ENCODE measurements at regions not wholly inside any gene's neighbourhood (a gene's known extent, or its start where the extent isn't known, plus 50 kb on each side); places are given as distances from the start of the nearest gene placed in this dataset.

DNA sequence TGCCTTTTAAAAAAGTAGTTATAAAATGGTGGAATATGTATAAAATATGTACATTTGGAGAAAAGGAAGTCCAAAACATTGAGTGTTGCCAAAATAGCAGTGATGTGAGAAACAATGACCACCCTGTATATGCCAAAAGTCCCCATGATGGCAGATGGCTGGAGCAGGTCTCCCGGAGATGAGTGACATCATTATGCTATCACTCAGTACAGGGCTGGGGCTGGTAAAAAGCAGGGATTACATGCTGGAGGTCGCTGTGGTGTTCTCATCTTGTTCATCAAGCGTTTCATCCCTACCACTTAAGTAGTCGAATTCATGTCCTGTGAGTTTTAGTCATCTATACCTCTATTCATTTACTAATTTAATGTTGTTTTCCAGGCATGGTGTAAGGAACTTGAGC lies 315.3 kb upstream of the SLC35B3 start:
- Mint-ChIP-seq H3K4me1 (no peaks in the 10 kb centered on the region), H3K27me3 (no peaks in the 10 kb centered on the region), H3K36me3 (no peaks in the 10 kb centered on the region), H3K27ac (no peak overlapping the region), H3K4me3 (no peak overlapping the region), H3K9me3 (no peaks in the 10 kb centered on the region)
- DNase-seq (no peak), ATAC-seq (ENCODE audit: low read depth) (no peak)
- POLR2A ChIA-PET: no interaction called here

- H3K4me3 Mint-ChIP-seq: no peak overlapping the region
- no peaks in the 10 kb centered on the region for H3K36me3 Mint-ChIP-seq
- no peaks in the 10 kb centered on the region for H3K4me1 Mint-ChIP-seq
- no peaks in the 10 kb centered on the region for H3K27me3 Mint-ChIP-seq
- no peaks in the 10 kb centered on the region for H3K9me3 Mint-ChIP-seq
- ATAC-seq (ENCODE audit: low read depth) (no peak), DNase-seq (no peak)
- POLR2A ChIA-PET: no interaction called here
- no peak overlapping the region for H3K27ac Mint-ChIP-seq
Observed at GRCh38 chr6:8749465-8749864, 314.1 kb upstream of the SLC35B3 start.

DNA sequence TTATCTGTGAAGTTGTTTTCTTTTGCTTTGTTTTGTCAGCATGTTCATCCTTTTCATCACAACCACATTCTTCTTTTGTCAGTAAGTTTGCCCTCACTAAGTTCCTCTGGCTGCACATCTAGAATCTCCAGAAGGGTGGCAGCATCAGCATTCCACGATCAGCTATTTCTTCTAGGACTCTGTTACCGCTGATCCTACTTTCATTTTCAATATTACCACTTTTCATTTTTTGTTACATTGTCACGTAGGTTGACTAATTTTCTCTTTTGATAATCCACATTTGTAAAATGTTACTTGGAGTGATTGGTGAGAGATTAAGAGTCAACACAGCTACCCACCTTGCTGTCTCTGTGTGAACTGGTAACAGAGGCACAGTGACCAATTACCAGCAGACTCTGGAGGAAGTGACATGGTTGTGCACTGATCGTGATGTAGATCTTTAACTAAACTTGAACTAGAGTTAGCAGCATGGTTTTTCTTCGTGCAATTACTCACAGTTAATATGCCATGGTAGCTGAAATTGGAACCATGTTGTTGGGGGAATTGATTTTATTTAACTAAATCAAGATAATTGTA lies 307.9 kb upstream of the SLC35B3 start:
- no peaks in the 10 kb centered on the region for H3K36me3 Mint-ChIP-seq
- peaks cover 3% of the 10 kb centered on the region for H3K9me3 Mint-ChIP-seq
- H3K4me3 Mint-ChIP-seq: peak overlapping the region; percentile 81
- H3K4me1 Mint-ChIP-seq: peaks cover 7% of the 10 kb centered on the region
- H3K27ac Mint-ChIP-seq: peak overlapping the region; percentile 27
- DNase-seq: no peak
- ATAC-seq (ENCODE audit: low read depth): peak; percentile 65
- POLR2A ChIA-PET: no interaction called here
- no peaks in the 10 kb centered on the region for H3K27me3 Mint-ChIP-seq

DNA sequence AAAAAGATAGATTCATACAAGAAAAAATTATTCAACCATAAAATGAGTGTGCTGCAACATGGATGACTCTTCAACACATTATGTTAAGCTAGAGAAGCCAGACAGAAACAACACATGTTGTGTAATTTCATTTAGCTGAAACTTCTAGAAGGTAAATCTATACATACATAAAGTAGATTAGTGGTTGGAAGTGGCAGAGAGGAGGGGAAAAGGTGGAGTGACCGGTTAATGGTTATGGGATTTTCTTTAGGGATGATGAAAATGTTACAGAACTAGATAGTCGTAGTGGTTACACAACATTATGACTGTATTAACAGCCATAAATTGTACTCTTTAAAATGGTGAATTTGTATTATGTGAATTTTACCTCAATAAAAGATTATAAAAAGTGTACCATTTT lies 304.1 kb upstream of the SLC35B3 start:
- H3K9me3 Mint-ChIP-seq: peaks cover 3% of the 10 kb centered on the region
- POLR2A ChIA-PET: no interaction called here
- H3K4me3 Mint-ChIP-seq: no peak overlapping the region
- ATAC-seq (ENCODE audit: low read depth) (no peak), DNase-seq (no peak)
- peaks cover 2% of the 10 kb centered on the region for H3K27me3 Mint-ChIP-seq
- H3K36me3 Mint-ChIP-seq: no peaks in the 10 kb centered on the region
- H3K4me1 Mint-ChIP-seq: peaks cover 7% of the 10 kb centered on the region
- H3K27ac Mint-ChIP-seq: no peak overlapping the region

- ATAC-seq (ENCODE audit: low read depth) (no peak), DNase-seq (no peak)
- H3K27me3 Mint-ChIP-seq: peaks cover 2% of the 10 kb centered on the region
- no peak overlapping the region for H3K27ac Mint-ChIP-seq
- no peaks in the 10 kb centered on the region for H3K36me3 Mint-ChIP-seq
- peaks cover 7% of the 10 kb centered on the region for H3K4me1 Mint-ChIP-seq
- no peak overlapping the region for H3K4me3 Mint-ChIP-seq
- POLR2A ChIA-PET: no interaction called here
- peaks cover 3% of the 10 kb centered on the region for H3K9me3 Mint-ChIP-seq
Observed at GRCh38 chr6:8738951-8739350, 303.6 kb upstream of the SLC35B3 start.

DNA sequence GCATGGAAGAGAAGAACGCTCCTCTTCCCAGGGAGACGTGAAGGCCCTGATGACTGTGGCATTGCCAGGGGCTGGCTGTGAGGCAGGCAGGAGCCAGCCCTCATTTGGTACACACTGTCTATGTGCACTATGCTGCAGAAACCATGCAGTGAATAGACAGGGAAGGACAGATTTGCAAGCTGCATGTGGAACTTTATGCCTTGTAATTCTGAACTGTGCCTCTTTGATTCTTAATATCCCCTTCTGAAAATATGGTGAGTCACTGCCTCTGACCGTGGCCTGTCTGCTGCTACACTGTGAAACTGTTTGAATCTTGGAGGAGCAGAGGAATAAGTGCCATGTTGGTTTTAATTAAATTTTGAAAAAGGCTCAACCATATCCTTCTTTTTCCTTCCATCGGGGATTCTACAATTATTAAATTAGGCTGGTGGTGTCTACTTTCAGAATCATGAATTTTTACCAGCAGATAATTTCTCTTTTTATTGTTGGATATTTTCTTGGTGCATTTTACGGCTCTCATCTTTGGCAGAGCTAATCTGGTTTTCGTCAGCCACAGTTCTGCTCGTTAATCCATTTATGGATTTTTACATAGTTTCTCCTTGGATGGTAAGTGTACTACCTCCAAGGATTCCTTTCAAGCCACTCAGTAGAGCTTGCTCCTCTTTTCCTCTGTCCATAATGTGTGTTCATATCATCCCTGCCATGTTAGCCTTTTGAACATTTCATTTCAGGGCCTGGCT lies 301.0 kb upstream of the SLC35B3 start:
- Mint-ChIP-seq H3K4me1 (peaks cover 4% of the 10 kb centered on the region), H3K27me3 (peaks cover 2% of the 10 kb centered on the region), H3K4me3 (no peak overlapping the region), H3K27ac (no peak overlapping the region), H3K9me3 (no peaks in the 10 kb centered on the region), H3K36me3 (no peaks in the 10 kb centered on the region)
- POLR2A ChIA-PET: interaction anchor here (0.6 kb wide), 1 partner anchor 1554 kb away, joined by 3 read pairs; no protein-coding TSS in a partner anchor
- no peak for ATAC-seq (ENCODE audit: low read depth)
- no peak for DNase-seq

- DNase-seq: no peak
- Mint-ChIP-seq H3K27me3 (peaks cover 2% of the 10 kb centered on the region), H3K36me3 (no peaks in the 10 kb centered on the region), H3K27ac (no peak overlapping the region), H3K4me3 (no peak overlapping the region), H3K9me3 (no peaks in the 10 kb centered on the region), H3K4me1 (peaks cover 4% of the 10 kb centered on the region)
- ATAC-seq (ENCODE audit: low read depth): no peak
- POLR2A ChIA-PET: no interaction called here
Observed at GRCh38 chr6:8733879-8734278, 298.5 kb upstream of the SLC35B3 start.

GRCh38 chr6:8731874-8732273 lies 296.5 kb upstream of the SLC35B3 start:
- POLR2A ChIA-PET: no interaction called here
- no peaks in the 10 kb centered on the region for H3K36me3 Mint-ChIP-seq
- H3K9me3 Mint-ChIP-seq: no peaks in the 10 kb centered on the region
- H3K27ac Mint-ChIP-seq: no peak overlapping the region
- no peak overlapping the region for H3K4me3 Mint-ChIP-seq
- H3K4me1 Mint-ChIP-seq: peaks cover 4% of the 10 kb centered on the region
- ATAC-seq (ENCODE audit: low read depth) (no peak), DNase-seq (no peak)
- H3K27me3 Mint-ChIP-seq: peaks cover 2% of the 10 kb centered on the region

GRCh38 chr6:8710668-8711431 lies 275.5 kb upstream of the SLC35B3 start:
- DNase-seq (no peak), ATAC-seq (ENCODE audit: low read depth) (no peak)
- H3K4me3 Mint-ChIP-seq: no peak overlapping the region
- no peaks in the 10 kb centered on the region for H3K36me3 Mint-ChIP-seq
- POLR2A ChIA-PET: no interaction called here
- H3K27me3 Mint-ChIP-seq: peaks cover 6% of the 10 kb centered on the region
- H3K27ac Mint-ChIP-seq: no peak overlapping the region
- H3K4me1 Mint-ChIP-seq: no peaks in the 10 kb centered on the region
- no peaks in the 10 kb centered on the region for H3K9me3 Mint-ChIP-seq

- ATAC-seq (ENCODE audit: low read depth) (no peak), DNase-seq (no peak)
- Mint-ChIP-seq H3K36me3 (no peaks in the 10 kb centered on the region), H3K27ac (no peak overlapping the region), H3K4me1 (no peaks in the 10 kb centered on the region), H3K9me3 (no peaks in the 10 kb centered on the region), H3K27me3 (peaks cover 5% of the 10 kb centered on the region), H3K4me3 (no peak overlapping the region)
- POLR2A ChIA-PET: no interaction called here
Observed at GRCh38 chr6:8707956-8708772, 272.8 kb upstream of the SLC35B3 start.

GRCh38 chr6:8707369-8707768 lies 272.0 kb upstream of the SLC35B3 start:
- POLR2A ChIA-PET: no interaction called here
- H3K27ac Mint-ChIP-seq: no peak overlapping the region
- peaks cover 1% of the 10 kb centered on the region for H3K4me1 Mint-ChIP-seq
- no peaks in the 10 kb centered on the region for H3K36me3 Mint-ChIP-seq
- no peak overlapping the region for H3K4me3 Mint-ChIP-seq
- peaks cover 2% of the 10 kb centered on the region for H3K27me3 Mint-ChIP-seq
- DNase-seq (no peak), ATAC-seq (ENCODE audit: low read depth) (no peak)
- H3K9me3 Mint-ChIP-seq: peaks cover 4% of the 10 kb centered on the region

DNA sequence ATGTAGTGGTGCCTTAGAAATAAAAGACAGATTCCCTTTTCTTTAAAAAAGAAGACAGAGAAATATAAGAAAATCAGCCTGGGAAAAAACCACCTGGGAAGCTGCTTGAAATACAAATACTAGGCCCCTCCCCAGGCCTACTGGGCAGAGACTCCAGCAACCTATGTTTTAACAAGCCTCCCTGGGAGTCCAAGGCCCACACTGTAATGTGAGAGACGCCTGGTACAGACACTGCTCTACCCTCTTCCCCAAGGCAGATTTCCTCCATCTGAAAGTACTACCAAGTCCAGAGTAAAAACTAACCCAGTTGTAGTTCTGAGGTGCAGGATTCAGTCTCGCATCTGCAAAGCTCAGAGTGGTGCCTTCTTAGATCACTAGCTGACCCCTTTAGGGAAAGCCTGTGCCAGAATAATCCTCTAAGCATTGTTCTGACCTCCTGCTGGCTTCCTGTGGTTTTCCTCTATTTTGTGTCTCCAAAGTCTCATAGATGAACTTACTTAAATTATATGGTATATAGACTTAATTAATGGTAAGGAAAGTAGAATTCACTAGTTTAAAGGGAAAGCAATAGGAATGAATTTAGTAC lies 270.2 kb upstream of the SLC35B3 start:
- H3K36me3 Mint-ChIP-seq: no peaks in the 10 kb centered on the region
- POLR2A ChIA-PET: no interaction called here
- DNase-seq: no peak

GRCh38 chr6:8703059-8703458 lies 267.7 kb upstream of the SLC35B3 start:
- H3K4me3 Mint-ChIP-seq: no peak overlapping the region
- H3K36me3 Mint-ChIP-seq: no peaks in the 10 kb centered on the region
- POLR2A ChIA-PET: no interaction called here
- H3K9me3 Mint-ChIP-seq: peaks cover 5% of the 10 kb centered on the region
- no peak for DNase-seq
- no peaks in the 10 kb centered on the region for H3K27me3 Mint-ChIP-seq
- ATAC-seq (ENCODE audit: low read depth): no peak
- no peak overlapping the region for H3K27ac Mint-ChIP-seq
- H3K4me1 Mint-ChIP-seq: peaks cover 1% of the 10 kb centered on the region

More for the DNA sequence above, 270.2 kb upstream of the SLC35B3 start:
- Mint-ChIP-seq H3K27me3 (peaks cover 2% of the 10 kb centered on the region), H3K9me3 (peaks cover 4% of the 10 kb centered on the region), H3K4me3 (no peak overlapping the region), H3K4me1 (peaks cover 1% of the 10 kb centered on the region), H3K27ac (no peak overlapping the region)
- no peak for ATAC-seq (ENCODE audit: low read depth)
